Nephron progenitor cell (in vitro differentiated cells): ENCODE measurements at regions not wholly inside any gene's neighbourhood (a gene's known extent, or its start where the extent isn't known, plus 50 kb on each side); places are given as distances from the start of the nearest gene placed in this dataset.

Experiments used
- DNase-seq: peaks from one replicate; pipeline ENCODE4 v3.0.0; 2021
- H3K27ac Mint-ChIP-seq: 2 replicates; pipeline ENCODE4 v1.8.0; 2021; ENCODE audit warnings: mild to moderate bottlenecking, moderate library complexity, mixed read lengths
- H3K27me3 Mint-ChIP-seq: 2 replicates; pipeline ENCODE4 v1.8.0; 2021; ENCODE audit warnings: mild to moderate bottlenecking, low read depth, mixed read lengths; ENCODE audit not compliant: poor library complexity
- H3K36me3 Mint-ChIP-seq: 2 replicates; pipeline ENCODE4 v1.8.0; 2021; ENCODE audit warnings: low read depth, mixed read lengths
- H3K4me1 Mint-ChIP-seq: 2 replicates; pipeline ENCODE4 v1.8.0; 2021; ENCODE audit warnings: mixed read lengths
- H3K4me3 Mint-ChIP-seq: 2 replicates; pipeline ENCODE4 v1.8.0; 2021; ENCODE audit warnings: mild to moderate bottlenecking, moderate library complexity, mixed read lengths
- H3K9me3 Mint-ChIP-seq: 2 replicates; pipeline ENCODE4 v1.8.0; 2021; ENCODE audit warnings: mild to moderate bottlenecking, moderate library complexity, mixed read lengths
- TF ChIP-seq, protein P1 (sequence below): fragments of 200-600 bp; sonication (generic); IDR thresholded peaks from 2 replicates; pipeline ENCODE4 v1.5.0; 2021; ENCODE audit warnings: antibody characterized with exemption

DNA sequence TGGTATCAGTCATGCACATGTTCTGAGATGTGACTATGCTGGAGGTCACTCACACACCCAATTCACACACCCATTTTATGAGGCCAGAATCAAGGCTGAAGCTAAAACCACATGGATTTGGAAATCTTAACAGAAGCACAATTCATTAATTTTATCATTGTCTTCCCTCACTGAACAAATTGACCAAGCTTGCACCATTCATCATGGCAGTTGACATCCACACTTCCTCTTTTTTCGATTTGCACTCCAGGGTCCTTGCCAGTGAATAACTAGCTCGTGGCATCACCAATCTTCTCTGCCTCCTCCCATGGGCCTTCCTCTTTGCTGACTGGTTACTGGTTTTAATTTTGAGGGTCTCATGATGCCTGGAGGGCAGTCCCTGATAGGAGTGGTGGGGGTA is 123.0 kb upstream of the ASIC2 start:
- no peaks in the 10 kb centered on the region for H3K36me3 Mint-ChIP-seq
- peaks cover 4% of the 10 kb centered on the region for H3K27me3 Mint-ChIP-seq
- no peaks in the 10 kb centered on the region for H3K9me3 Mint-ChIP-seq
- no peak overlapping the region for H3K27ac Mint-ChIP-seq
- TF ChIP-seq, protein P1, sequence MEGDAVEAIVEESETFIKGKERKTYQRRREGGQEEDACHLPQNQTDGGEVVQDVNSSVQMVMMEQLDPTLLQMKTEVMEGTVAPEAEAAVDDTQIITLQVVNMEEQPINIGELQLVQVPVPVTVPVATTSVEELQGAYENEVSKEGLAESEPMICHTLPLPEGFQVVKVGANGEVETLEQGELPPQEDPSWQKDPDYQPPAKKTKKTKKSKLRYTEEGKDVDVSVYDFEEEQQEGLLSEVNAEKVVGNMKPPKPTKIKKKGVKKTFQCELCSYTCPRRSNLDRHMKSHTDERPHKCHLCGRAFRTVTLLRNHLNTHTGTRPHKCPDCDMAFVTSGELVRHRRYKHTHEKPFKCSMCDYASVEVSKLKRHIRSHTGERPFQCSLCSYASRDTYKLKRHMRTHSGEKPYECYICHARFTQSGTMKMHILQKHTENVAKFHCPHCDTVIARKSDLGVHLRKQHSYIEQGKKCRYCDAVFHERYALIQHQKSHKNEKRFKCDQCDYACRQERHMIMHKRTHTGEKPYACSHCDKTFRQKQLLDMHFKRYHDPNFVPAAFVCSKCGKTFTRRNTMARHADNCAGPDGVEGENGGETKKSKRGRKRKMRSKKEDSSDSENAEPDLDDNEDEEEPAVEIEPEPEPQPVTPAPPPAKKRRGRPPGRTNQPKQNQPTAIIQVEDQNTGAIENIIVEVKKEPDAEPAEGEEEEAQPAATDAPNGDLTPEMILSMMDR: no peak
- DNase-seq: no peak
- peaks cover 13% of the 10 kb centered on the region for H3K4me1 Mint-ChIP-seq
- no peak overlapping the region for H3K4me3 Mint-ChIP-seq

DNA sequence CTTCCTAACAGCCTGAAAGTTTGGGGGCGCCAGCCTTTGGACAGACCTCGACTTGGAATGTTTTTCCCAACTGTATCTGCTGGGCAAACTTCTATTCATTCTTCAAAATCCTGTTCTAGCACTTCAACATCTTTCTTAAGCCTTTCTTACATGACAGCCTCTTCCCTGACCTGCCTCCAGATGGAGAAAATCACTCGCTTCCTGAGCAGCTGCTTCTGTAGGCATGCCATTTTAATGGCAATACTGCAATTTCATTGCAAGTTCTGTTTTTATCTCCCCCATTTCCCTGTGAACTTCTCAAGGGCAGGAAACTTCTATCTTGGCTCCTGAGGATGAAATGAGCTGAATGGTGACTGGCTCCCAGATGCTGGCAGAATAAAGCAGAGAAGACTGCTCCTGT is 128.8 kb upstream of the ASIC2 start:
- Mint-ChIP-seq H3K4me1 (peaks cover 13% of the 10 kb centered on the region), H3K27ac (no peak overlapping the region), H3K27me3 (peaks cover 13% of the 10 kb centered on the region), H3K36me3 (no peaks in the 10 kb centered on the region), H3K9me3 (peaks cover 5% of the 10 kb centered on the region), H3K4me3 (no peak overlapping the region)
- TF ChIP-seq, protein P1: no peak
- no peak for DNase-seq

DNA sequence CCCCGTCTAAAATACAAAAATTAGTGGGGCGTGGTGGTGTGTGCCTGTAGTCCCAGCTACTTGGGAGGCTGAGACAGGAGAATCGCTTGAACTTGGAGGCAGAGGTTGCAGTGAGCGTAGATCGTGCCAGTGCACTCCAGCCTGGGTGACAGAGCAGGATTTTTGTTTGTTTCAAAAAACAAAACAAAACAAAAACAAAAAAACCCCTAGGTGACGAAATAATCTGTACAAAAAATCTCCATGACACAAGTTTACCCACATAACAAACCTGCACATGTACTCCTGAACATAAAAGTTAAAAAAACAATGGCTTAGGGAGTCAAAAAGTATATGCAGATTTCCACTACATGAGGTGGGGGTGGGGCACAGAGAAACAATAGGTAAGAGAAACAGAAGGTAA is 140.5 kb upstream of the ASIC2 start:
- Mint-ChIP-seq H3K4me3 (no peak overlapping the region), H3K36me3 (no peaks in the 10 kb centered on the region), H3K27me3 (peaks cover 8% of the 10 kb centered on the region), H3K9me3 (no peaks in the 10 kb centered on the region), H3K27ac (no peak overlapping the region), H3K4me1 (peaks cover 4% of the 10 kb centered on the region)
- TF ChIP-seq, protein P1: no peak
- no peak for DNase-seq

DNA sequence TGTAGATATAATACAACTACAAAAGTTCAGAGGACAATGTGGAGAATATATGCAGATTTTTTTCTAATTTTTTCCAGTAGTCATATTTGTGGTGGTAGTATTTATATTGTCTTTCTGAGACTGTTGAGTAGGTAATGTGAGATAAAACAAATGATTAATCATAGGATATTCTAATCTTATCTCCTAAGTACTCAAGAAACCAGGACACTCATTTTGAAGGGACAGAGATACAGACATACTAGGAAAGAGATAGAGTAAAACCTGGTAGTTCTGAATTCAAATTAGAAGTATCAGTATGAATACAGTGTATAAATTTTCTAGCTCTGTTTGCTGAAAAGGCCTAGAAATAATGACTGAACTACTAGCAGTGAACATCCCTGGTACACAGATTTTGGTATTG is 141.7 kb upstream of the ASIC2 start:
- H3K4me1 Mint-ChIP-seq: peaks cover 4% of the 10 kb centered on the region
- no peaks in the 10 kb centered on the region for H3K36me3 Mint-ChIP-seq
- no peak for DNase-seq
- H3K27ac Mint-ChIP-seq: no peak overlapping the region
- H3K9me3 Mint-ChIP-seq: no peaks in the 10 kb centered on the region
- no peak overlapping the region for H3K4me3 Mint-ChIP-seq
- TF ChIP-seq, protein P1: no peak
- H3K27me3 Mint-ChIP-seq: peaks cover 8% of the 10 kb centered on the region

DNA sequence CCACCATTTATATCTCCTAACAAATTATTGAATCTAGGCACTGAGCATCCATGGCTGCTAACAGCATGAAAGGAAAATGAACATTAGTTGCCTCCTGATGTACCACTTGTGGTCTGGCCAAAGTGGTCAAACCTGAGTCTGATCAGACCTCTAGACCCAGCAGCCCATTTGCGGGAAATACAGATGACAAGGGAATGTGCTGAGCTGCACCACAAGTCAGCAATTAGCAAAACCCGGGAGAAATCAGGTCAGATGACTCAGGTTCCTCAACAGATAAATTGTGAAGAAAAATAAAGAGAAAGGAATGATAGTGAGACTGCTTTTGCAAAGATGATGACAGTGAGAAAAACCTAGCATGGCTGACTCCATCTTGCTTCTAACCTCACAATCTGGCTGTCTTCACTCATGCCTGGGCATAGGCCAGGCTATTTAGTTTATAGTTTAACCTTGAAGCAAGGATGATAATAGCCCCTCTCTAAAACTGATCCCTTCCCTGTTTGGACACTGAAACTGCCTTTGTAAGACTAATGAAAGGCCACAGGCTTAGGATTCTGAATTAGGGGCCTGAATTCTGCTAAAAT is 142.7 kb upstream of the ASIC2 start:
- Mint-ChIP-seq H3K27me3 (peaks cover 4% of the 10 kb centered on the region), H3K4me3 (no peak overlapping the region), H3K27ac (no peak overlapping the region), H3K4me1 (peaks cover 4% of the 10 kb centered on the region), H3K9me3 (no peaks in the 10 kb centered on the region), H3K36me3 (no peaks in the 10 kb centered on the region)
- no peak for DNase-seq
- TF ChIP-seq, protein P1: no peak

DNA sequence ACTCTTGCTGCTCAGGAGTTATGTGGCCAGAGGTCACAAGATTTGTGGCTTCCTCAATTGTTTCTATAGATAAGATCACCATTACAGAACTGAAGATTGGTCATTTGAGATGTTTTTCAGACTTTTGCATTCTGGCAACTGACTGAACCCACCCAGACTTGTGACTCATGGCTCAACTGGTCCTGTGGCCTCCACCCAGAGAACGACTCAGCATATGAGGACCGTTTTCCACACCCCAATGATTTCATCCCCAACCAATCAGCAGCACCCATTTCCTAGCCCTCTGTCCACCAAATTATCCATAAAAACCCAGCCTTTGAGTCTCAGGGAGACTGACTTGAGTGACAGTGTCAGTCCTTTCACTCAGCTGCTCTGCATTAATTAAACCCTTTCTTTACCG is 143.2 kb upstream of the ASIC2 start:
- DNase-seq: no peak
- H3K4me3 Mint-ChIP-seq: no peak overlapping the region

More for the DNA sequence above, 143.2 kb upstream of the ASIC2 start:
- H3K36me3 Mint-ChIP-seq: no peaks in the 10 kb centered on the region
- peaks cover 1% of the 10 kb centered on the region for H3K9me3 Mint-ChIP-seq
- TF ChIP-seq, protein P1: no peak
- H3K27me3 Mint-ChIP-seq: peaks cover 3% of the 10 kb centered on the region
- H3K27ac Mint-ChIP-seq: peak overlapping the region; percentile 59
- H3K4me1 Mint-ChIP-seq: peaks cover 4% of the 10 kb centered on the region
